ENCODE measurements at regions not wholly inside any gene's neighbourhood (a gene's known extent, or its start where the extent isn't known, plus 50 kb on each side); places are given as distances from the start of the nearest gene placed in this dataset.
A peak's percentile ranks its signal among the peaks of the same experiment; 100 is the strongest.
"Not testable (repeated sequence)": the region's sequence is repeated elsewhere in the genome, so short reads cannot be mapped to it uniquely, and the experiment has no call there.

- no peaks in the 10 kb centered on the region for H3K79me2 ChIP-seq (ENCODE audit: control insufficient read depth, insufficient read depth, low read length, unreplicated experiment)
- H3K27ac ChIP-seq (ENCODE audit: low read depth, low read length), result no peak overlapping the region
- H3K36me3 ChIP-seq (ENCODE audit: insufficient read depth, low read length), result no peaks in the 10 kb centered on the region; the same call in 1 of the 2 replicates
- H3K4me1 ChIP-seq (ENCODE audit: control insufficient read depth, insufficient read depth, low read length, unreplicated experiment), result no peaks in the 10 kb centered on the region
- no peak overlapping the region for H2AFZ ChIP-seq (ENCODE audit: low read length, unreplicated experiment)
- H3K27me3 ChIP-seq (ENCODE audit: insufficient read depth, low read length), result no peaks in the 10 kb centered on the region
- H3K4me3 ChIP-seq (ENCODE audit: low read depth, low read length), result no peak overlapping the region
These were observed 64.0 kb downstream of the GPRASP3 start for GRCh38 chrX:102784550-102784949.

- no peak overlapping the region for H3K27ac ChIP-seq (ENCODE audit: low read depth, low read length)
- H3K27me3 ChIP-seq (ENCODE audit: insufficient read depth, low read length), result no peaks in the 10 kb centered on the region
- no peak overlapping the region for H2AFZ ChIP-seq (ENCODE audit: low read length, unreplicated experiment)
- H3K4me1 ChIP-seq (ENCODE audit: control insufficient read depth, insufficient read depth, low read length, unreplicated experiment), result no peaks in the 10 kb centered on the region
- no peak overlapping the region for H3K4me3 ChIP-seq (ENCODE audit: low read depth, low read length)
- H3K36me3 ChIP-seq (ENCODE audit: insufficient read depth, low read length), result no peaks in the 10 kb centered on the region; the same call in 1 of the 2 replicates
- H3K79me2 ChIP-seq (ENCODE audit: control insufficient read depth, insufficient read depth, low read length, unreplicated experiment), result no peaks in the 10 kb centered on the region
These were observed 66.7 kb downstream of the GPRASP3 start for GRCh38 chrX:102787283-102787682.

GRCh38 chrX:102808336-102808735, 87.8 kb downstream of the GPRASP3 start:
- Histone ChIP-seq H2AFZ (ENCODE audit: low read length, unreplicated experiment) (no peak overlapping the region), H3K4me3 (ENCODE audit: low read depth, low read length) (no peak overlapping the region), H3K4me1 (ENCODE audit: control insufficient read depth, insufficient read depth, low read length, unreplicated experiment) (peaks cover 3% of the 10 kb centered on the region), H3K27ac (ENCODE audit: low read depth, low read length) (no peak overlapping the region), H3K36me3 (ENCODE audit: insufficient read depth, low read length) (no peaks in the 10 kb centered on the region), H3K27me3 (ENCODE audit: insufficient read depth, low read length) (no peaks in the 10 kb centered on the region), H3K79me2 (ENCODE audit: control insufficient read depth, insufficient read depth, low read length, unreplicated experiment) (no peaks in the 10 kb centered on the region)

GRCh38 chrX:102818269-102818668, 97.7 kb downstream of the GPRASP3 start:
- not testable (repeated sequence) for H3K36me3 ChIP-seq (ENCODE audit: insufficient read depth, low read length); H2AFZ ChIP-seq (ENCODE audit: low read length, unreplicated experiment); H3K27me3 ChIP-seq (ENCODE audit: insufficient read depth, low read length); H3K4me3 ChIP-seq (ENCODE audit: low read depth, low read length); H3K27ac ChIP-seq (ENCODE audit: low read depth, low read length); H3K4me1 ChIP-seq (ENCODE audit: control insufficient read depth, insufficient read depth, low read length, unreplicated experiment); H3K79me2 ChIP-seq (ENCODE audit: control insufficient read depth, insufficient read depth, low read length, unreplicated experiment)

GRCh38 chrX:102832661-102833060, 104.4 kb upstream of the RAB40AL start:
- peak overlapping the region; percentile 64 for H3K27ac ChIP-seq (ENCODE audit: low read depth, low read length)
- H3K4me3 ChIP-seq (ENCODE audit: low read depth, low read length), result no peak overlapping the region

GRCh38 chrX:102833136-102833535, 103.9 kb upstream of the RAB40AL start:
- H3K4me3 ChIP-seq (ENCODE audit: low read depth, low read length), result no peak overlapping the region

More at GRCh38 chrX:102832661-102833060, 104.4 kb upstream of the RAB40AL start:
- H3K4me1 ChIP-seq (ENCODE audit: control insufficient read depth, insufficient read depth, low read length, unreplicated experiment), result peaks cover 10% of the 10 kb centered on the region
- no peaks in the 10 kb centered on the region for H3K36me3 ChIP-seq (ENCODE audit: insufficient read depth, low read length)
- H3K27me3 ChIP-seq (ENCODE audit: insufficient read depth, low read length), result no peaks in the 10 kb centered on the region
- no peaks in the 10 kb centered on the region for H3K79me2 ChIP-seq (ENCODE audit: control insufficient read depth, insufficient read depth, low read length, unreplicated experiment)
- H2AFZ ChIP-seq (ENCODE audit: low read length, unreplicated experiment), result no peak overlapping the region

GRCh38 chrX:102835504-102836146, 101.4 kb upstream of the RAB40AL start:
- Histone ChIP-seq H3K27me3 (ENCODE audit: insufficient read depth, low read length) (no peaks in the 10 kb centered on the region), H3K79me2 (ENCODE audit: control insufficient read depth, insufficient read depth, low read length, unreplicated experiment) (no peaks in the 10 kb centered on the region), H3K36me3 (ENCODE audit: insufficient read depth, low read length) (no peaks in the 10 kb centered on the region), H3K4me3 (ENCODE audit: low read depth, low read length) (no peak overlapping the region), H3K4me1 (ENCODE audit: control insufficient read depth, insufficient read depth, low read length, unreplicated experiment) (peaks cover 15% of the 10 kb centered on the region), H2AFZ (ENCODE audit: low read length, unreplicated experiment) (no peak overlapping the region), H3K27ac (ENCODE audit: low read depth, low read length) (no peak overlapping the region)

More at GRCh38 chrX:102833136-102833535, 103.9 kb upstream of the RAB40AL start:
- H3K79me2 ChIP-seq (ENCODE audit: control insufficient read depth, insufficient read depth, low read length, unreplicated experiment), result no peaks in the 10 kb centered on the region
- H3K27ac ChIP-seq (ENCODE audit: low read depth, low read length), result peak overlapping the region; percentile 64
- H3K36me3 ChIP-seq (ENCODE audit: insufficient read depth, low read length), result no peaks in the 10 kb centered on the region
- peaks cover 10% of the 10 kb centered on the region for H3K4me1 ChIP-seq (ENCODE audit: control insufficient read depth, insufficient read depth, low read length, unreplicated experiment)
- H3K27me3 ChIP-seq (ENCODE audit: insufficient read depth, low read length), result no peaks in the 10 kb centered on the region
- H2AFZ ChIP-seq (ENCODE audit: low read length, unreplicated experiment), result no peak overlapping the region

GRCh38 chrX:102837847-102838246, 99.2 kb upstream of the RAB40AL start:
- Histone ChIP-seq H3K27ac (ENCODE audit: low read depth, low read length) (no peak overlapping the region), H2AFZ (ENCODE audit: low read length, unreplicated experiment) (no peak overlapping the region), H3K4me1 (ENCODE audit: control insufficient read depth, insufficient read depth, low read length, unreplicated experiment) (peaks cover 21% of the 10 kb centered on the region)

GRCh38 chrX:102840871-102841705, 96.0 kb upstream of the RAB40AL start:
- H3K79me2 ChIP-seq (ENCODE audit: control insufficient read depth, insufficient read depth, low read length, unreplicated experiment), result no peaks in the 10 kb centered on the region
- H2AFZ ChIP-seq (ENCODE audit: low read length, unreplicated experiment), result no peak overlapping the region
- peak overlapping the region; percentile 61 for H3K27ac ChIP-seq (ENCODE audit: low read depth, low read length)
- H3K27me3 ChIP-seq (ENCODE audit: insufficient read depth, low read length), result no peaks in the 10 kb centered on the region
- peaks cover 20% of the 10 kb centered on the region for H3K4me1 ChIP-seq (ENCODE audit: control insufficient read depth, insufficient read depth, low read length, unreplicated experiment)
- H3K4me3 ChIP-seq (ENCODE audit: low read depth, low read length), result no peak overlapping the region
- H3K36me3 ChIP-seq (ENCODE audit: insufficient read depth, low read length), result no peaks in the 10 kb centered on the region

More at GRCh38 chrX:102837847-102838246, 99.2 kb upstream of the RAB40AL start:
- no peaks in the 10 kb centered on the region for H3K36me3 ChIP-seq (ENCODE audit: insufficient read depth, low read length)
- no peak overlapping the region for H3K4me3 ChIP-seq (ENCODE audit: low read depth, low read length)
- H3K27me3 ChIP-seq (ENCODE audit: insufficient read depth, low read length), result no peaks in the 10 kb centered on the region
- H3K79me2 ChIP-seq (ENCODE audit: control insufficient read depth, insufficient read depth, low read length, unreplicated experiment), result no peaks in the 10 kb centered on the region

GRCh38 chrX:102841706-102842003, 95.4 kb upstream of the RAB40AL start:
- no peak overlapping the region for H2AFZ ChIP-seq (ENCODE audit: low read length, unreplicated experiment)
- H3K27ac ChIP-seq (ENCODE audit: low read depth, low read length), result peak overlapping the region; percentile 61; the same call in 1 of the 2 replicates
- H3K4me1 ChIP-seq (ENCODE audit: control insufficient read depth, insufficient read depth, low read length, unreplicated experiment), result peaks cover 24% of the 10 kb centered on the region
- H3K79me2 ChIP-seq (ENCODE audit: control insufficient read depth, insufficient read depth, low read length, unreplicated experiment), result no peaks in the 10 kb centered on the region
- H3K36me3 ChIP-seq (ENCODE audit: insufficient read depth, low read length), result no peaks in the 10 kb centered on the region
- no peak overlapping the region for H3K4me3 ChIP-seq (ENCODE audit: low read depth, low read length)
- no peaks in the 10 kb centered on the region for H3K27me3 ChIP-seq (ENCODE audit: insufficient read depth, low read length)

- no peak overlapping the region for H3K27ac ChIP-seq (ENCODE audit: low read depth, low read length)
- H3K4me3 ChIP-seq (ENCODE audit: low read depth, low read length), result no peak overlapping the region
- peaks cover 36% of the 10 kb centered on the region for H3K4me1 ChIP-seq (ENCODE audit: control insufficient read depth, insufficient read depth, low read length, unreplicated experiment)
- H3K36me3 ChIP-seq (ENCODE audit: insufficient read depth, low read length), result no peaks in the 10 kb centered on the region
- no peaks in the 10 kb centered on the region for H3K27me3 ChIP-seq (ENCODE audit: insufficient read depth, low read length)
- no peaks in the 10 kb centered on the region for H3K79me2 ChIP-seq (ENCODE audit: control insufficient read depth, insufficient read depth, low read length, unreplicated experiment)
- no peak overlapping the region for H2AFZ ChIP-seq (ENCODE audit: low read length, unreplicated experiment)
These were observed 92.1 kb upstream of the RAB40AL start for GRCh38 chrX:102845020-102845419.

Data from ACC112 (cell line).